ENCODE measurements at regions not wholly inside any gene's neighbourhood (a gene's known extent, or its start where the extent isn't known, plus 50 kb on each side); places are given as distances from the start of the nearest gene placed in this dataset.

DNA sequence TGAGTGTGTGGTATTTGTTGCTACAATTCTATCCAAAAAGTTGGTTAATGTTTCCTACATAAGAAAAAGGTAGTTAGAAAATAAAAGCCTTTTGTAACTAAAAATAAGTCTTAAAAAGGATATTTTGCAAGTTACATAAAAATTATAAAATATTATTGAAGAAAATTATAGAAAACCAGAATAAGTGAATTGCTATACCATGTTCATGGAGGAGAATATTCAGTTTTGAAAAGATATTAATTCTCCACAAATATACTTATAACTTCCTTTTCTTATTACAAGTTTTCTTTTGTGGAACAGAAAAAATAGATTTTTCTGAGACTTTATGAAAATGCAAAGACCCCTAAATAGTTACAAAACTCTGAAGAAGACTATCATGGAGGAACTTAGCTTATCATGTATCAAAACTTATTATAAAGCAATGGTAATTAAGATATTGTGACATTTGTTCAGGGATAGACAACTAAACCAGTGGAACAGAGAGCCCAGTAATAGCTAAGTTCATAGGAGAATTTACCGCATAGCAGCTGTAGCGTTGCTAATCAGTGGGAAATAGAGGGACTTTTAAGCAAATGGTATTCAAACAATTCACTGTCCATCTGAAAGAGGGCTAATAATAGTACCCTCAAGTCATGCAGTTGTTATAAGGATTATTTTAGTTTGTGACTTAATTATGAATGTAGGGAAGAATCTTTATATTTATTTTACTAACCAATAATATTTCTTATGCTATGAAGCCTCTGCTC is 515.2 kb upstream of the ZNF608 start:
- no peaks in the 10 kb centered on the region for H3K27me3 ChIP-seq
- 80 to 92% (median 84%) methylated on average over 2 of the region's 2 CpGs for WGBS, 4 donors

GRCh38 chr5:125262782-125263181 is 516.3 kb upstream of the ZNF608 start:
- intact Hi-C loops (cut with DNase I) = no loop called here
- H3K4me1 ChIP-seq = peaks cover 0 to 7% (median 0%) of the 10 kb centered on the region in 12 donors
- no peak overlapping the region for H3K4me3 ChIP-seq
- ATAC-seq (no peak), DNase-seq (no peak)
- no peaks in the 10 kb centered on the region for H3K36me3 ChIP-seq
- H3K27ac ChIP-seq = no peak overlapping the region
- 71 to 83% (median 73%) methylated on average over 4 of the region's 4 CpGs for WGBS, 4 donors
- H3K27me3 ChIP-seq = no peaks in the 10 kb centered on the region
- H3K9me3 ChIP-seq = peaks cover 0 to 13% (median 8%) of the 10 kb centered on the region in 12 donors
- TF ChIP-seq POLR2A (IDR thresholded peaks at IDR 0.05) (no peak), CTCF (IDR thresholded peaks at IDR 0.05) (no peak)

More for the DNA sequence above, 515.2 kb upstream of the ZNF608 start:
- H3K4me1 ChIP-seq = peaks cover 0 to 13% (median 0%) of the 10 kb centered on the region in 12 donors
- intact Hi-C loops (cut with DNase I) = no loop called here
- no peak overlapping the region for H3K27ac ChIP-seq
- no peak for DNase-seq
- no peak overlapping the region for H3K4me3 ChIP-seq
- H3K9me3 ChIP-seq = peaks cover 0 to 13% (median 8%) of the 10 kb centered on the region in 12 donors
- no peaks in the 10 kb centered on the region for H3K36me3 ChIP-seq
- ATAC-seq = no peak
- TF ChIP-seq POLR2A (IDR thresholded peaks at IDR 0.05) (no peak), CTCF (IDR thresholded peaks at IDR 0.05) (no peak)

GRCh38 chr5:125263356-125263755 is 516.9 kb upstream of the ZNF608 start:
- H3K36me3 ChIP-seq = no peaks in the 10 kb centered on the region
- intact Hi-C loops (cut with DNase I) = no loop called here
- WGBS, 4 donors = 48 to 63% (median 58%) methylated on average over 1 of the region's 1 CpG
- ATAC-seq = no peak
- no peak for DNase-seq
- no peak overlapping the region for H3K27ac ChIP-seq
- H3K4me3 ChIP-seq = no peak overlapping the region
- TF ChIP-seq CTCF (IDR thresholded peaks at IDR 0.05) (no peak), POLR2A (IDR thresholded peaks at IDR 0.05) (no peak)
- H3K4me1 ChIP-seq = peaks cover 0 to 4% (median 0%) of the 10 kb centered on the region in 12 donors
- peaks cover 0 to 13% (median 8%) of the 10 kb centered on the region in 12 donors for H3K9me3 ChIP-seq
- no peaks in the 10 kb centered on the region for H3K27me3 ChIP-seq

DNA sequence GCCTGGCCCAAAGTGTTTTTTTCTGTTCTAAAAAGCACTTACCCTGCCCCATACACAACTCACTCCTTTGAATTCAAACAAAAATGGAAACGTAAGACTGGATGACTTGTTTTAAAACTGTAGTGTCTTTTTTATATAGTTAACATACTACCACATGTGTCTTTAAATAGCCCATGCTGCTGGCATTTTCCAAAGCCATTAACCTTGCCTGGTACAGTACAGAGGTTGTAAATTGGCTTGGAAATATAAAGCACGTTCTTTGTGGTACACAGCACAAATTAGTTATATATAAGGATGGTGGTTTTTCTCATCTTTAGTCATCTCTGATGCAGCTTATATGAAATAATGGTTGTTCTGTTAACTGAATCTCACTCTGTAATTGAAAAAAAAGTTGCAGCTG is 519.7 kb upstream of the ZNF608 start:
- Histone ChIP-seq H3K27ac (no peak overlapping the region), H3K4me1 (peaks cover 0 to 4% (median 0%) of the 10 kb centered on the region in 12 donors), H3K9me3 (peaks cover 0 to 12% (median 8%) of the 10 kb centered on the region in 12 donors), H3K27me3 (no peaks in the 10 kb centered on the region), H3K36me3 (no peaks in the 10 kb centered on the region), H3K4me3 (no peak overlapping the region)
- 61 to 72% (median 66%) methylated on average over 2 of the region's 2 CpGs for WGBS, 4 donors
- TF ChIP-seq POLR2A (IDR thresholded peaks at IDR 0.05) (no peak), CTCF (IDR thresholded peaks at IDR 0.05) (no peak)
- DNase-seq (no peak), ATAC-seq (no peak)
- intact Hi-C loops (cut with DNase I) = no loop called here
